ENCODE measurements at regions not wholly inside any gene's neighbourhood (a gene's known extent, or its start where the extent isn't known, plus 50 kb on each side); places are given as distances from the start of the nearest gene placed in this dataset.

- TF ChIP-seq CTCF (IDR thresholded peaks at IDR 0.05; ENCODE audit: low read depth, low read length, poor library complexity, severe bottlenecking) (no peak), EZH2phosphoT487 (IDR thresholded peaks at IDR 0.05; ENCODE audit: borderline replicate concordance, low read length) (no peak)
Observed at GRCh38 chr13:89136678-89137077, 1465.5 kb downstream of the SLITRK5 start.
